HEK293 (cell line): ENCODE measurements at regions not wholly inside any gene's neighbourhood (a gene's known extent, or its start where the extent isn't known, plus 50 kb on each side); places are given as distances from the start of the nearest gene placed in this dataset.

Source experiments
- CTCF ChIA-PET: fragments of 350-600 bp; formaldehyde crosslinking; extraction: SDS; loops from one replicate; lab custom pipeline; 2021; ENCODE audit warnings: antibody characterized with exemption; lab: Yijun Ruan, JAX
- POLR2A ChIA-PET: fragments of 300-600 bp; formaldehyde crosslinking; extraction: SDS; loops from one replicate; lab custom pipeline; 2020; ENCODE audit warnings: antibody characterized with exemption, inconsistent platforms; lab: Yijun Ruan, JAX
- H3K27ac ChIP-seq: fragments of 200-500 bp; sonication (Bioruptor generic); 2 replicates; pipeline ENCODE4 v1.5.1; 2014; ENCODE audit warnings: low read depth, low read length, control low read depth, inconsistent platforms; ENCODE audit errors: extremely low read depth
- H3K36me3 ChIP-seq, 2 experiments: fragments of 200-500 bp in 1 of 2; sonication (Bioruptor generic) in 1 of 2; 1 replicate in 1 of 2; 2 replicates in 1 of 2; pipeline ENCODE4 v1.5.1; 2014 to 2017; ENCODE audit warnings: inconsistent platforms in 2 of 2, low read length in 2 of 2; ENCODE audit not compliant: control insufficient read depth in 2 of 2, insufficient read depth in 1 of 2
- H3K4me1 ChIP-seq: fragments of 200-500 bp; sonication (Bioruptor generic); 2 replicates; pipeline ENCODE4 v1.5.1; 2014; ENCODE audit warnings: mild to moderate bottlenecking, low read length, inconsistent platforms; ENCODE audit not compliant: control insufficient read depth, insufficient read depth
- H3K4me3 ChIP-seq: 2 replicates; pipeline ENCODE4 v1.5.1; 2011; ENCODE audit warnings: low read depth, mild to moderate bottlenecking, control low read depth, low read length, moderate library complexity
- H3K9me3 ChIP-seq: fragments of 200-500 bp; sonication (Bioruptor generic); 2 replicates; pipeline ENCODE4 v1.5.1; 2014; ENCODE audit warnings: low read depth, low read length, inconsistent platforms; ENCODE audit not compliant: control insufficient read depth, insufficient read depth
- BCL6B ChIP-seq: fragments of 450-650 bp; formaldehyde crosslinking; IDR thresholded peaks from 2 replicates; pipeline ENCODE4 v1.5.1; 2017; ENCODE audit warnings: missing biosample characterization, missing genetic modification characterization
- GFI1B ChIP-seq: fragments of 450-650 bp; formaldehyde crosslinking; IDR thresholded peaks from 2 replicates; pipeline ENCODE4 v1.5.1; 2016; ENCODE audit warnings: missing biosample characterization, missing genetic modification characterization
- GLIS2 ChIP-seq: fragments of 450-650 bp; formaldehyde crosslinking; IDR thresholded peaks from 2 replicates; pipeline ENCODE4 v1.5.1; 2016; ENCODE audit warnings: missing biosample characterization, missing genetic modification characterization
- INSM2 ChIP-seq: fragments of 450-650 bp; formaldehyde crosslinking; IDR thresholded peaks from 2 replicates; pipeline ENCODE4 v1.5.1; 2016; ENCODE audit warnings: missing biosample characterization, missing genetic modification characterization
- KLF7 ChIP-seq: fragments of 450-650 bp; formaldehyde crosslinking; IDR thresholded peaks from 2 replicates; pipeline ENCODE4 v1.5.1; 2016; ENCODE audit warnings: missing biosample characterization, missing genetic modification characterization, borderline replicate concordance
- PBX3 ChIP-seq: sonication (generic); formaldehyde crosslinking; IDR thresholded peaks from 2 replicates; pipeline ENCODE4 v1.8.1; 2022; ENCODE audit warnings: mild to moderate bottlenecking, moderate library complexity, missing genetic modification reagents
- ZBTB20 ChIP-seq: fragments of 450-650 bp; formaldehyde crosslinking; IDR thresholded peaks from 2 replicates; pipeline ENCODE4 v1.5.1; 2016; ENCODE audit warnings: missing biosample characterization, missing genetic modification characterization
- ZBTB26 ChIP-seq: fragments of 450-650 bp; formaldehyde crosslinking; optimal IDR thresholded peaks from 2 replicates; pipeline ENCODE3; 2016; ENCODE audit warnings: missing biosample characterization, mild to moderate bottlenecking, missing genetic modification characterization
- ZFP41 ChIP-seq: fragments of 450-650 bp; formaldehyde crosslinking; IDR thresholded peaks from 2 replicates; pipeline ENCODE4 v1.5.1; 2016; ENCODE audit warnings: missing biosample characterization, missing genetic modification characterization, borderline replicate concordance
- ZNF10 ChIP-seq: fragments of 450-650 bp; formaldehyde crosslinking; IDR thresholded peaks from 2 replicates; pipeline ENCODE4 v1.5.1; 2017; ENCODE audit warnings: missing biosample characterization, missing genetic modification characterization
- ZNF341 ChIP-seq: fragments of 450-650 bp; formaldehyde crosslinking; IDR thresholded peaks from 2 replicates; pipeline ENCODE4; 2016; ENCODE audit warnings: low read depth, missing biosample characterization, missing genetic modification characterization
- ZNF518A ChIP-seq: fragments of 450-650 bp; formaldehyde crosslinking; conservative IDR thresholded peaks from 2 replicates; pipeline ENCODE4 v1.5.1; 2016; ENCODE audit warnings: low read depth, missing biosample characterization, missing genetic modification characterization
- ZNF645 ChIP-seq: fragments of 450-650 bp; formaldehyde crosslinking; IDR thresholded peaks from 2 replicates; pipeline ENCODE4; 2016; ENCODE audit warnings: missing biosample characterization, missing genetic modification characterization
- ZNF670 ChIP-seq: fragments of 450-650 bp; formaldehyde crosslinking; IDR thresholded peaks from 2 replicates; pipeline ENCODE4 v1.5.1; 2016; ENCODE audit warnings: missing biosample characterization, missing genetic modification characterization, low read depth
- ZNF701 ChIP-seq: fragments of 450-650 bp; formaldehyde crosslinking; IDR thresholded peaks from 2 replicates; pipeline ENCODE4 v1.5.1; 2016; ENCODE audit warnings: missing biosample characterization, missing genetic modification characterization
- ZNF777 ChIP-seq: fragments of 450-650 bp; formaldehyde crosslinking; IDR thresholded peaks from 2 replicates; pipeline ENCODE4 v1.5.1; 2017; ENCODE audit warnings: missing biosample characterization, missing genetic modification characterization, borderline replicate concordance
- ZNF785 ChIP-seq: fragments of 450-650 bp; formaldehyde crosslinking; IDR thresholded peaks from 2 replicates; pipeline ENCODE4 v1.5.1; 2016; ENCODE audit warnings: missing biosample characterization, missing genetic modification characterization
- ZSCAN18 ChIP-seq: fragments of 450-650 bp; formaldehyde crosslinking; IDR thresholded peaks from 2 replicates; pipeline ENCODE4 v1.5.1; 2016; ENCODE audit warnings: missing biosample characterization, missing genetic modification characterization
- ZSCAN30 ChIP-seq: fragments of 450-650 bp; IDR thresholded peaks from 2 replicates; pipeline ENCODE4 v1.5.1; 2018; ENCODE audit warnings: missing biosample characterization, mild to moderate bottlenecking, missing genetic modification characterization, moderate library complexity

GRCh38 chr18:39350945-39351344, 1785.3 kb upstream of the CELF4 start:
- Histone ChIP-seq H3K9me3 (no peaks in the 10 kb centered on the region), H3K4me1 (no peaks in the 10 kb centered on the region), H3K4me3 (no peak overlapping the region), H3K27ac (no peak overlapping the region), H3K36me3 (no peaks in the 10 kb centered on the region)
- ChIA-PET CTCF (no interaction called here), POLR2A (no interaction called here)
- TF ChIP-seq ZNF10, result no peak
- TF ChIP-seq GFI1B (tag by site-specific recombination), result no peak
- no peak for TF ChIP-seq ZBTB26
- TF ChIP-seq ZNF777 (tag by site-specific recombination), result no peak
- TF ChIP-seq KLF7 (tag by site-specific recombination), result no peak
- TF ChIP-seq ZNF341 (tag by site-specific recombination), result no peak
- no peak for TF ChIP-seq ZNF670 (tag by site-specific recombination)
- TF ChIP-seq BCL6B (tag by site-specific recombination), result no peak
- no peak for TF ChIP-seq ZSCAN18 (tag by site-specific recombination)
- no peak for TF ChIP-seq ZNF785 (tag by site-specific recombination)
- no peak for TF ChIP-seq GLIS2 (tag by site-specific recombination)
- no peak for TF ChIP-seq ZSCAN30
- no peak for TF ChIP-seq INSM2
- no peak for TF ChIP-seq ZFP41 (tag by site-specific recombination)

- Histone ChIP-seq H3K4me1 (no peaks in the 10 kb centered on the region), H3K27ac (no peak overlapping the region), H3K36me3 (no peaks in the 10 kb centered on the region), H3K9me3 (no peaks in the 10 kb centered on the region), H3K4me3 (no peak overlapping the region)
- ChIA-PET CTCF (interaction anchor here (0.9 kb wide), 1 partner anchor 28 kb away, joined by 3 read pairs; no protein-coding TSS in a partner anchor), POLR2A (no interaction called here)
- TF ChIP-seq PBX3 (no peak), ZNF701 (tag by site-specific recombination) (no peak), ZSCAN18 (tag by site-specific recombination) (no peak), ZNF645 (tag by site-specific recombination) (no peak), ZBTB20 (tag by site-specific recombination) (no peak), ZNF518A (tag by site-specific recombination) (no peak)
Measured at GRCh38 chr18:39349801-39350200, 1784.2 kb upstream of the CELF4 start.
